Stomach (tissue), 8 donors: ENCODE measurements at regions not wholly inside any gene's neighbourhood (a gene's known extent, or its start where the extent isn't known, plus 50 kb on each side); places are given as distances from the start of the nearest gene placed in this dataset.
A peak's percentile ranks its signal among the peaks of the same experiment; 100 is the strongest.

Experiments used
- DNase-seq, 2 donors: peaks; one replicate each; pipeline versions ENCODE4 v3.0.0 to v3.0.0-alpha.2; 2013 to 2019
- H3K27ac ChIP-seq, 5 donors: fragments of 200-600 bp in 4 of 5; sonication (generic) in 4 of 5; one replicate each; pipeline ENCODE4 v1.5.1; 2013 to 2019; ENCODE audit warnings: mild to moderate bottlenecking in 1 of 5, moderate library complexity in 1 of 5
- H3K27me3 ChIP-seq, 3 donors: fragments of 200-600 bp; sonication (generic); one replicate each; pipeline ENCODE4 v1.5.1; 2017 to 2019; ENCODE audit warnings: mixed run types in 1 of 3
- H3K36me3 ChIP-seq, 4 donors: fragments of 200-600 bp; sonication (generic); 1 replicate in 3 of 4; 2 replicates in 1 of 4; pipeline ENCODE4 v1.5.1; 2016 to 2019
- H3K4me1 ChIP-seq, 4 donors: fragments of 200-600 bp; sonication (generic); one replicate each; pipeline ENCODE4 v1.5.1; 2016 to 2019
- H3K4me3 ChIP-seq, 4 donors: fragments of 200-600 bp; sonication (generic) in 3 of 4; one replicate each; pipeline ENCODE4 v1.5.1; 2016 to 2019; ENCODE audit warnings: mild to moderate bottlenecking in 1 of 4
- H3K9me3 ChIP-seq, 4 donors: fragments of 200-600 bp; sonication (generic); one replicate each; pipeline ENCODE4 v1.5.1; 2016 to 2019
- CTCF ChIP-seq, 7 experiments: fragments of 450-650 bp in 4 of 7; fragments of 200-600 bp in 3 of 7; sonication (generic) in 3 of 7; IDR thresholded peaks; one replicate each; pipeline ENCODE4 v1.5.1; 2016 to 2019; ENCODE audit warnings: antibody characterized with exemption in 7 of 7, control low read depth in 2 of 7, mild to moderate bottlenecking in 1 of 7
- EP300 ChIP-seq: sonication (generic); formaldehyde crosslinking; IDR thresholded peaks from one replicate; pipeline ENCODE4 v1.6.1; 2017; ENCODE audit warnings: antibody characterized with exemption
- POLR2A ChIP-seq, 4 donors: fragments of 450-650 bp; IDR thresholded peaks; one replicate each; pipeline ENCODE4 v1.6.1; 2016; ENCODE audit warnings: antibody characterized with exemption in 4 of 4, control low read depth in 2 of 4, mild to moderate bottlenecking in 1 of 4, moderate library complexity in 1 of 4
- POLR2AphosphoS5 ChIP-seq, 3 donors: sonication (generic); formaldehyde crosslinking; IDR thresholded peaks; one replicate each; pipeline ENCODE4 v1.6.1; 2016; ENCODE audit warnings: antibody characterized with exemption in 3 of 3
- WGBS, 5 donors: extraction: QIAGEN DNeasy Blood & Tissue Kit in 3 of 5; methylation state at CpG; one replicate each; pipeline versions ENCODE4 v1.1.5 to v1.1.7; 2013 to 2018; 5-methylcytosine and 5-hydroxymethylcytosine counted together
- intact Hi-C: fragments of 100-400 bp; cut with DNase I; formaldehyde crosslinking; loops from one replicate; pipeline ENCODE4 v1.15.1; 2023; ENCODE audit warnings: low total_unique reads
- donor health status: healthy with polysubstance abuse.
- donor health status: Bipolar disorder and iron deficiency.
- donor health status: healthy.

DNA sequence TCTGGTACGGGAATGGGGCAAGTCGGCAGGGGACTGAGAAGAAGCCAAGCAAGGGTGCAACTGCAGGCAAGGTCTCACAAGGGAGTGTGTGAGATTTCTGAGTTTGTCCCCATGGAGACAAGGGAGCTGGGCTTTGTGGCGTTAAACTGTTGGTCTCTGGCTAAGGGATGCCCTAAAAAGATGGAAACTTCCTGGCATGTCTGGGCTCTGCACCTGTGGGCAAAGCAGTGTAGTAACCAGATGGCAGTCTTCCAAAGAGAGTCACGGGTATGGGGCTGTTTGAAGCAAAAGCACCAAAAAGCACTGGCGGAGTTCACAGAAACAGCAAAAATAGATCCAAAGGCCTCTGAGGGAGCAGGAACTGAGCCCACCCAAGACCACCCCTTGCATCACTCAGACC, 104.8 kb upstream of the SLC44A3 start:
- WGBS, 5 donors, result 83 to 95% (median 89%) methylated on average over 5 of the region's 5 CpGs

GRCh38 chr1:94714552-94714951, 105.6 kb upstream of the SLC44A3 start:
- no peak for DNase-seq
- Histone ChIP-seq H3K27ac (peak overlapping the region in 2 of 5 donors; percentile 10 to 53), H3K9me3 (no peaks in the 10 kb centered on the region), H3K27me3 (no peaks in the 10 kb centered on the region), H3K36me3 (no peaks in the 10 kb centered on the region), H3K4me3 (no peak overlapping the region), H3K4me1 (peaks cover 0 to 3% (median 0%) of the 10 kb centered on the region in 4 donors)
- intact Hi-C loops, result no loop called here
- WGBS, 5 donors, result 92 to 95% (median 94%) methylated on average over 4 of the region's 4 CpGs
- no peak for TF ChIP-seq POLR2AphosphoS5 (IDR thresholded peaks at IDR 0.05)
- no peak for TF ChIP-seq EP300
- TF ChIP-seq POLR2A (IDR thresholded peaks at IDR 0.05), result no peak
- TF ChIP-seq CTCF (IDR thresholded peaks at IDR 0.05), result no peak

More for the DNA sequence above, 104.8 kb upstream of the SLC44A3 start:
- intact Hi-C loops, result no loop called here
- TF ChIP-seq POLR2A (IDR thresholded peaks at IDR 0.05) (no peak), CTCF (IDR thresholded peaks at IDR 0.05) (no peak), EP300 (no peak), POLR2AphosphoS5 (IDR thresholded peaks at IDR 0.05) (no peak)
- Histone ChIP-seq H3K27me3 (no peaks in the 10 kb centered on the region), H3K4me1 (no peaks in the 10 kb centered on the region), H3K27ac (no peak overlapping the region), H3K4me3 (no peak overlapping the region), H3K9me3 (no peaks in the 10 kb centered on the region), H3K36me3 (no peaks in the 10 kb centered on the region)
- no peak for DNase-seq

GRCh38 chr1:94714152-94714551, 106.0 kb upstream of the SLC44A3 start:
- 91 to 96% (median 95%) methylated on average over 5 of the region's 5 CpGs for WGBS, 5 donors
- H3K4me1 ChIP-seq, result peaks cover 0 to 3% (median 0%) of the 10 kb centered on the region in 4 donors

GRCh38 chr1:94713472-94714141, 106.5 kb upstream of the SLC44A3 start:
- Histone ChIP-seq H3K9me3 (no peaks in the 10 kb centered on the region), H3K4me1 (peaks cover 0 to 3% (median 0%) of the 10 kb centered on the region in 4 donors), H3K4me3 (no peak overlapping the region), H3K36me3 (no peaks in the 10 kb centered on the region), H3K27ac (peak overlapping the region in 2 of 5 donors; percentile 9 to 53), H3K27me3 (no peaks in the 10 kb centered on the region)
- intact Hi-C loops, result no loop called here
- TF ChIP-seq CTCF (IDR thresholded peaks at IDR 0.05) (no peak), POLR2A (IDR thresholded peaks at IDR 0.05) (no peak), EP300 (no peak)
- WGBS, 5 donors, result 51 to 71% (median 60%) methylated on average over 7 of the region's 7 CpGs
- DNase-seq, result peak; percentile 61 to 84

More at GRCh38 chr1:94714152-94714551, 106.0 kb upstream of the SLC44A3 start:
- H3K36me3 ChIP-seq, result no peaks in the 10 kb centered on the region
- H3K27ac ChIP-seq, result peak overlapping the region in 2 of 5 donors; percentile 10 to 53
- intact Hi-C loops, result no loop called here
- no peak overlapping the region for H3K4me3 ChIP-seq
- DNase-seq, result no peak
- H3K27me3 ChIP-seq, result no peaks in the 10 kb centered on the region
- H3K9me3 ChIP-seq, result no peaks in the 10 kb centered on the region
- TF ChIP-seq EP300, result no peak

- Histone ChIP-seq H3K9me3 (no peaks in the 10 kb centered on the region), H3K4me1 (peaks cover 0 to 18% (median 8%) of the 10 kb centered on the region in 4 donors), H3K27ac (no peak overlapping the region), H3K27me3 (no peaks in the 10 kb centered on the region), H3K4me3 (no peak overlapping the region), H3K36me3 (no peaks in the 10 kb centered on the region)
- intact Hi-C loops, result no loop called here
- DNase-seq, result no peak
- TF ChIP-seq POLR2AphosphoS5 (IDR thresholded peaks at IDR 0.05) (no peak), CTCF (IDR thresholded peaks at IDR 0.05) (no peak), POLR2A (IDR thresholded peaks at IDR 0.05) (no peak), EP300 (no peak)
- WGBS, 5 donors, result 71 to 80% (median 74%) methylated on average over 8 of the region's 8 CpGs
Measured at GRCh38 chr1:94709891-94710581, 110.1 kb upstream of the SLC44A3 start.
